ENCODE measurements at regions not wholly inside any gene's neighbourhood (a gene's known extent, or its start where the extent isn't known, plus 50 kb on each side); places are given as distances from the start of the nearest gene placed in this dataset.
A peak's percentile ranks its signal among the peaks of the same experiment; 100 is the strongest.

GRCh38 chr21:28447462-28447861, 545.2 kb downstream of the LTN1 start:
- DNase-seq = no peak

GRCh38 chr21:28445141-28445830, 547.4 kb downstream of the LTN1 start:
- no peak for DNase-seq

- DNase-seq = no peak
Measured at GRCh38 chr21:28444557-28444956, 548.1 kb downstream of the LTN1 start.

GRCh38 chr21:28444111-28444510, 548.6 kb downstream of the LTN1 start:
- no peak for DNase-seq

DNA sequence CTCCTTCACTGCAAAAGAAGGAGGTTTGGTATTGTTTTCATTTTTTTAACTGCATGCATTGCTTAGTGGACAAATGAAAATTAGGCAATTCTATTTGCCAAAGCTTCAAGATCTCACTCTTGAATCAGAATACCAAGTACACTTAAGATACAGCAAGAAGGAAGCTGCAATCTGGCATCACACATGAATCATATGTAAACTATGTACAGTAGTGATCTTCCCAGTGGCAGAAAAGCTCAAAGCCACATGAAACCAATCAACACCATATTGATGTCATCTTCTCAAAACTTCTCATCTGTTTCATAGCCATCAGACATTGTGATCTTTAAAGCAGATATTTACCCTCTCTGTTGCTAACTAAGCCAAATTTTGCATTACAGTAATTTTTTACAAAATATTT, 550.1 kb downstream of the LTN1 start:
- DNase-seq = no peak

GRCh38 chr21:28442085-28442484, 550.6 kb downstream of the LTN1 start:
- no peak for DNase-seq

DNA sequence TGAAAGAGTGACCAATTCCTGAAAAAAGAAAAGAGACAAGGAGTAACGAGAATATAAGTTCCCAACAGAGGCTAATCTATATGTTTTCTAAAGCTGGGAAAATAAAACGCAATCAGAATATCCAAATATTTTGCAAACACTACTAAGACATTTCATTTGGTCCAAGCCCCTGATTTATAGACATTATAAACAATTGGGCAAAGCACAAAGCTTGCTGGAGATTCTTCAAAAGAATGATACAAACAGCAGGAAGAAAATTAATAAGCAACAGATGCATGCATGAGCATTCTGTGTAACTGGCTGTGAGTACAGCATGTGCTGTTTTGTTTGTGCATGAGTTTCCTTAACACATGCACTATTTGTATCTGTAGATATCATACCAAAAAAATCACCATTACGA, 552.9 kb downstream of the LTN1 start:
- DNase-seq = no peak

DNA sequence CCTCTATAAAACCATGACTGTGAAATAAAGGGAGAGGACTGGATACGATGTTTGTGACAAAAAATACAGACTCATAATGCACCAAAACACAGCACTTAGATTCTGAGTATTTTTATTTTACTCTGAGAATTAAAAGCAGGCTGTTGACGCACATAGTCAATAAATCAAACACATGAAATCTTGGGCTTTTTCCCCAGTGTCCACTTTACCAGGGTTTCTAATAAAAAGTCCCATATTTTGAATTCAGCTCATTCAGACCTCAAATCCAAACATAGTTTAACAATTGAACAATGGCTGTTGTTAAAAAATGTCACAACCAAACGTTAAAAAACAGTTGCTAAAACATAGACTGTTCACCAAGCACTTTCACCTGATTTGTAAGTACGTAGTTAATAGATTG, 553.4 kb downstream of the LTN1 start:
- no peak for DNase-seq

DNA sequence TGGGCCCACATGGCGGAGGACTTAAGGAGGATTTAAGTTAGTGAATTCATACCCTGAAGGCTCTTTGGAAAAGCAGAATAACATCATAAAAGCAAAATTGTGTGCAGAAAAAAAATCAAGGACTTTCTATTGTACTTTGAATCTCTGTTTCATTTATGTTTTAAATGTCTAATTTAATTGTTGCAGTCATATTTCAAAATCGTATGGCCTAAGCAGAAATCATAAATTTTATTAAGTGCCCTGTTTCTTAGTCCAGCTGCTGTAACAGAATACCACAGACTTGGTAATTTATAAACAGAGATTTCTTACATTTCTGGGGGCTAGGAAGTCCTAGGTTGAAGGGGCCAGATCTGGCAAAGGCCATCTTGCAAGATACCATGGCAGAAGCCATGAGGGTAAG, 555.6 kb downstream of the LTN1 start:
- DNase-seq = peak; percentile 52

GRCh38 chr21:28436286-28436932, 556.3 kb downstream of the LTN1 start:
- DNase-seq = no peak

DNA sequence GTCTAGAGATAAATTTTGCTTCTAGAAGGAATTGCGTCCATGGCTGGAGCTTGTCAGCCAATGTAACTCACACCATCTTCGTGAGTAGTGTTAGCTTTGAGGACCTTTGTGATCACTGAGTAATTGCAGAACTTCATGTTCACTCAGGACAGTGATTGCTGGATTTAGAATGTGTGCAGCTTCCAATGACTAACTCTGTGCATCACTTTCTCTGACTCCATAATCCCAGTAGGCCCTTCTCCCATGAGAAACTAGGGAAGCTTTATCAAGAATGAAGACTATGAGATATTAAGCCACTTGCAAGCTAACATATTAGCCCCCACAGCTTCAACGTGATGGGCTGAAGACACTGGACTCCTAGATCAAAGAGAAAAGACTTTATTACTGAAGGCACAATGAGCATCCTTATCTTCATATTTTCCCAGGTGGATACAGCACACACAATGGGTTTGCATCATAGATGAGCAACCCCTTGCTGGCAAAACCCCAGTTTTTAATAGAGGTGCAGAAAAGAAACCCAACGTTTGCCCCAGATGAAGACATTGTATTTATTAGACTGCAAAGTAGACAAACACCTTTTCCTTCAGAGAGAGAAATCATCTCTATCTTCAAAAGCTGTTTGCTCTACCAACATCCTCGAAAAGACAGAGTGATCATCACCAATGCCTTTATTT, 561.0 kb downstream of the LTN1 start:
- DNase-seq = no peak

DNA sequence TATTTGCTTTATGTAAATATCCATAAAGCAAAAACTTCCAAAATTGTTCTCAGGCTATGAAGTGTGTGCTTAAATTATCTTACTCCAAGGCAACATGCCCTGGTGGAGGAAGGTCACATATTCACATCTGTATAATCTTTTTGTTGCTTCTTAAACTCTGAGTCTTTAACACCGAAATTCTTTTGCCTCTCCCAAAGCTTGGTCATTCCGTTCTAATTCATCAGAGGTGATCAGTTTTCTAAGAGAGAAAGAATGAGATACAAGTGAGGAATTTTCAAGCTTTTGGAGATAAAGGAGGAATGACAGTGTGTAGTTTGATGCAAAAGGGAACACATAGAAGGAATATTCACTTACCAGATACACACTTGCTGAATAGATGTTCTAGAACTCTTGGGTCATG, 561.7 kb downstream of the LTN1 start:
- no peak for DNase-seq

DNA sequence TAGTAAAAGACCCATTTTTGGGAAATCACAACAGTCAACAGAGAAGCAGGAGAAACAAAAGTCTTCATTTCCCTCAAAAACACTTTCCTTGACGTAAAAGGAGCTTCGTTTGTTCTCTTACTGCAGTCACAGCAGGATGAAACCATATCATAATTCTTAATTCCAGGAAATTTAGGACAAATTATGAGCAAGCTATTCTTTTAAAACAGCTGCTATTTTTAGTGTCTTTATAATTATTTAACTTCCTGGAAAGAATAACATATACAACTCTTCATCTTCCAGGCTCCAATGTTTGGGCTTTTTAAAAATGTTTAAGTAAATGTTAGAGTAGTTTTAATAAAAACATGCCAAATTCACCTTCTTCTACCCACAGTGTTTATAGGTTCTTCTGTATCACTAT, 563.5 kb downstream of the LTN1 start:
- DNase-seq = no peak

DNA sequence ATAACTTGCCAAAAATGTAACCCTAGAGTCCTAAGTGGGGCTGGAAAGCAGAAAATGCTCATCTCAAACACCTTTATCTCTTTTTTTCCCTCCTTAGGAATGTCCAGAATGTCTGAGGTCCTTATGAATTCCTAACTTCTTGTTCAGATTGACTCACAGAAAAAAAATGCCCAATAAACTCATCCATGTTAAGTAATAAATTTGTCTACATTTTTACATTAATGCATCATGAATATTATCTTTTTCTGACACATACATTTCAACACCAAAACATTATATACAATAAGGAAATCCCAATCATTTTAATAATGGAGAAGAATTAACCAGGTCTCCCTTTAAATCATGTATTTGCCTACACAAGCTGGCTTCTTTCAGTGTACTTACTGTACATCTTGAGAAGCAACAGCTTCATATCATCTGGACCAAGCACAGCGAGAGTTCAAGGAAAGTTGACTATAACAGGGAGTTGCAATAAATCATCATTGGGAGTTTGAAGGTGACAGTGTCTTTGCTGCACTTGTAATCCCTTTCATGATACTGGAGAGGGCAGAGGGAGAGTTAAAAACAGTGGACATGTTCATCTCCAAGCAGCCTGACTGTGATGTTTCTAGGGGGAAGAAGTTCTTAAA, 565.2 kb downstream of the LTN1 start:
- no peak for DNase-seq

GRCh38 chr21:28426545-28426944, 566.1 kb downstream of the LTN1 start:
- DNase-seq = no peak

GRCh38 chr21:28423521-28424190, 569.0 kb downstream of the LTN1 start:
- DNase-seq = no peak

DNA sequence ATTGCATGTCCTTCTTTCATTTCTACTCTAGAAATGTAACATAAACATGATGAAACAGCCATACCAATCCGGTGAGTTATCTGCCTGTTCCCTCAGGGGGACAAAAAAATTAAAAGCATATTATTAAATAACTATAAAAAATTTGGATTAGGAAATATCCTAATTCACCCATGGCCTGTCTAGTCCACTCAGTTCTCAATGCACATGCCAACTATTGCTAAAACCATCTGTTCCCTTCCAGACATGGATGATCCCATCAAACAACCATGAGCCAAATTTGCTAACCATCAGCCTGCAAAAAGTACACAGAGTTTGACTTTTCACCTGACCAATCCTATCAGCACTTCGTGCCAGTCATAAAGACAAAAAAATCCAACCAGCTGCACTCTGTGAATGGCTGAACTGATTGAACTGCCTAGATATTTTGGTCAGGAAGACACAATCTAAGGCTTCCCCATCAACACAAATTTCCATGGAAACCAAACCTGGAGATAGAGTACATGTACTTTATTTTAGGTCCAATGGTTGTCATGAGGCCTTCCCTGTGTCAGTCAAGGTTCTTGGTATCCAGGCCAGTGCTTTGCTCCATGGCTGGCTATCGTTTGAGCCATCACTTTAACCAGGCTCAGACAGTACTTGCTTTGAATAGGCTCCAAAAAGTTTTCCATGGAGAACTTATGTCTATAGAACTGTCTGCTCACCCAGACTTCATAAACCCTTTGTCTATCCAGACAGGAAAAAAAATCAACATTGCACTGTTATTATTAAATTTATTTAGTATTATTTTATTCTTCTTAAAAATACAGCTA, 570.8 kb downstream of the LTN1 start:
- DNase-seq = no peak

DNA sequence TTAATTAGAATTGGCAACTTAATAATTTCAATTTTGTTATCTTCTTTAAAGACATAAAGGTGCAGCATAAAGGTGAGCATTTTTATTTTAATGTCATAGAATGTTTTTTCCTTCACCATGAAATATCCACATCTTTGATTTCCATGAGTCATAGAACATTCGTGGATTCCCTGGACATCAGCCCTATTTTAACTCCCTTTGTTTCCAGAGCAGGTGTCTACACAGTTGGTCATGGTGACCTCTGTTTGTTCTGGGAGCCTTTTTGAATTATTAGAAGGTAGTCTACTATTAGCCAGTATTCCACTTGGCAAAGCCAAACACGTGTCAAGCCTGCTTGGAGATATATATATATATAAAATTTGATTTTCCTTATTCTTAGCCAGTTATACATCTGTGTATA, 572.9 kb downstream of the LTN1 start:
- no peak for DNase-seq

GRCh38 chr21:28418726-28419514, 573.8 kb downstream of the LTN1 start:
- no peak for DNase-seq

- no peak for DNase-seq
Measured at GRCh38 chr21:28410256-28410655, 582.4 kb downstream of the LTN1 start.

DNA sequence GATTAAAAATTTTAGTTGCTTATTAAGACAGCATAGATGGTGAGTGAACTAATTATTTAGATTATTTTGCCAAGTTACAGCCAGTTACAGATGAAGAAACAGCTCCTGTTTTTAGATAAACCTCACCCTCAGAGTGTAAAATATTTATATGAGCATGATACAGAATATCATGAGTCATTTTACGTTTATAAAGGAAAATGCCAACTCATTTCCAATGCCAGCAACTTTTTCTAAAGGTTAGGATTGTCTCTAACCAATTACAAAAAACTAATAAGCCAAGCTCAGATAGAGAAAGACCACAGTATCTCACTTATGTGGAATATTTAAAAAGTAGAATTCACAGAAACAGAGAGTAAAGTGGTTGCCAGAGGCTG, 590.1 kb downstream of the LTN1 start:
- DNase-seq = no peak

- DNase-seq = no peak
Measured at GRCh38 chr21:28397040-28397439, 595.6 kb downstream of the LTN1 start.

Data from NCI-H524 treated with DMSO at 0.1 percent for 48 hours (cell line).